Natural killer cell (primary cell): ENCODE measurements at regions not wholly inside any gene's neighbourhood (a gene's known extent, or its start where the extent isn't known, plus 50 kb on each side); places are given as distances from the start of the nearest gene placed in this dataset.

Experiments used
- ATAC-seq, 3 donors: fragments of 150-1000 bp in 2 of 3; fragments of 200-7000 bp in 1 of 3; cut with Tn5 transposase; 1 replicate in 1 of 3; 2 replicates in 2 of 3; pipeline ENCODE4 v1.10.0; 2021; ENCODE audit warnings: mild to moderate bottlenecking in 2 of 3, moderate library complexity in 2 of 3
- DNase-seq, 2 donors: peaks; one replicate each; pipeline versions ENCODE4 v3.0.0 to v3.0.0-alpha.2; 2013 to 2021; ENCODE audit warnings: mixed read lengths in 1 of 2
- H3K27ac ChIP-seq: one replicate; pipeline ENCODE4 v1.5.1; 2013; ENCODE audit warnings: mild to moderate bottlenecking, low read length
- H3K27me3 ChIP-seq: one replicate; pipeline ENCODE4 v1.6.1; 2013; ENCODE audit warnings: low read length; ENCODE audit not compliant: control insufficient read depth, insufficient read depth
- H3K36me3 ChIP-seq: one replicate; pipeline ENCODE4 v1.6.1; 2013; ENCODE audit warnings: low read length; ENCODE audit not compliant: control insufficient read depth, insufficient read depth
- H3K4me1 ChIP-seq: one replicate; pipeline ENCODE4 v1.6.1; 2013; ENCODE audit warnings: low read length; ENCODE audit not compliant: control insufficient read depth, insufficient read depth
- H3K4me3 ChIP-seq: one replicate; pipeline ENCODE4 v1.5.1; 2013; ENCODE audit warnings: low read length
- H3K9me3 ChIP-seq: one replicate; pipeline ENCODE4 v1.6.1; 2013; ENCODE audit warnings: low read length; ENCODE audit not compliant: control insufficient read depth, insufficient read depth
- H3K27ac Mint-ChIP-seq, 2 donors: one replicate each; pipeline ENCODE4 v1.8.0; 2022; ENCODE audit warnings: mild to moderate bottlenecking in 2 of 2, mixed read lengths in 2 of 2, moderate library complexity in 1 of 2
- H3K27me3 Mint-ChIP-seq, 2 donors: one replicate each; pipeline ENCODE4 v1.8.0; 2022; ENCODE audit warnings: low read depth in 2 of 2, mixed read lengths in 2 of 2
- H3K36me3 Mint-ChIP-seq: one replicate; pipeline ENCODE4 v1.8.0; 2022; ENCODE audit warnings: mixed read lengths
- H3K4me1 Mint-ChIP-seq, 2 donors: one replicate each; pipeline ENCODE4 v1.8.0; 2022; ENCODE audit warnings: mixed read lengths in 2 of 2
- H3K4me3 Mint-ChIP-seq: one replicate; pipeline ENCODE4 v1.8.0; 2022; ENCODE audit warnings: mild to moderate bottlenecking, moderate library complexity, mixed read lengths
- H3K9me3 Mint-ChIP-seq, 2 donors: one replicate each; pipeline ENCODE4 v1.8.0; 2022; ENCODE audit warnings: mixed read lengths in 2 of 2
- CTCF ChIP-seq: fragments of 200-600 bp; IDR thresholded peaks from one replicate; pipeline ENCODE4 v1.8.0; 2022; ENCODE audit warnings: antibody characterized with exemption
- WGBS: methylation state at CpG from one replicate; pipeline ENCODE4 v1.1.7; 2013; ENCODE audit warnings: missing lambda C conversion rate; ENCODE audit not compliant: insufficient coverage; 5-methylcytosine and 5-hydroxymethylcytosine counted together
- intact Hi-C: fragments of 100-400 bp; cut with micrococcal nuclease; formaldehyde crosslinking; loops from one replicate; pipeline ENCODE4 v1.14.2; 2022

GRCh38 chr4:36549252-36549651 lies 267.8 kb downstream of the DTHD1 start:
- ATAC-seq (no peak), DNase-seq (no peak)
- no peaks in the 10 kb centered on the region for H3K4me1 Mint-ChIP-seq
- Histone ChIP-seq H3K27ac (no peak overlapping the region), H3K4me3 (no peak overlapping the region), H3K27me3 (no peaks in the 10 kb centered on the region), H3K9me3 (no peaks in the 10 kb centered on the region), H3K36me3 (no peaks in the 10 kb centered on the region), H3K4me1 (no peaks in the 10 kb centered on the region)
- H3K9me3 Mint-ChIP-seq: peaks cover 0 to 2% of the 10 kb centered on the region in 2 donors
- no peaks in the 10 kb centered on the region for H3K36me3 Mint-ChIP-seq
- H3K27ac Mint-ChIP-seq: no peak overlapping the region
- TF ChIP-seq CTCF: no peak
- H3K4me3 Mint-ChIP-seq: no peak overlapping the region
- intact Hi-C loops: no loop called here
- WGBS: 92% methylated on average over 3 of the region's 3 CpGs
- no peaks in the 10 kb centered on the region for H3K27me3 Mint-ChIP-seq

GRCh38 chr4:36549992-36550391 lies 268.6 kb downstream of the DTHD1 start:
- Mint-ChIP-seq H3K4me3 (no peak overlapping the region), H3K27me3 (no peaks in the 10 kb centered on the region), H3K27ac (no peak overlapping the region), H3K4me1 (no peaks in the 10 kb centered on the region), H3K9me3 (peaks cover 0 to 2% of the 10 kb centered on the region in 2 donors), H3K36me3 (no peaks in the 10 kb centered on the region)
- Histone ChIP-seq H3K27me3 (no peaks in the 10 kb centered on the region), H3K27ac (no peak overlapping the region), H3K36me3 (no peaks in the 10 kb centered on the region), H3K9me3 (no peaks in the 10 kb centered on the region), H3K4me1 (no peaks in the 10 kb centered on the region), H3K4me3 (no peak overlapping the region)
- DNase-seq (no peak), ATAC-seq (no peak)
- intact Hi-C loops: no loop called here
- no peak for TF ChIP-seq CTCF
- no CpG with 5 or more reads among the region's 3 CpGs for WGBS

- Histone ChIP-seq H3K27me3 (no peaks in the 10 kb centered on the region), H3K4me1 (no peaks in the 10 kb centered on the region), H3K27ac (no peak overlapping the region), H3K9me3 (no peaks in the 10 kb centered on the region), H3K4me3 (no peak overlapping the region), H3K36me3 (no peaks in the 10 kb centered on the region)
- ATAC-seq (no peak), DNase-seq (peak in 1 of 2 donors; percentile 19)
- Mint-ChIP-seq H3K4me3 (no peak overlapping the region), H3K27ac (no peak overlapping the region), H3K36me3 (no peaks in the 10 kb centered on the region), H3K27me3 (no peaks in the 10 kb centered on the region), H3K9me3 (no peaks in the 10 kb centered on the region), H3K4me1 (no peaks in the 10 kb centered on the region)
- WGBS: 84% methylated on average over 4 of the region's 4 CpGs
- no peak for TF ChIP-seq CTCF
- intact Hi-C loops: no loop called here
Measured at GRCh38 chr4:36551697-36552214, 270.3 kb downstream of the DTHD1 start.

GRCh38 chr4:36553029-36553428 lies 271.6 kb downstream of the DTHD1 start:
- H3K27me3 ChIP-seq: no peaks in the 10 kb centered on the region
- no peak overlapping the region for H3K27ac ChIP-seq
- TF ChIP-seq CTCF: no peak
- H3K36me3 Mint-ChIP-seq: no peaks in the 10 kb centered on the region
- no peak overlapping the region for H3K27ac Mint-ChIP-seq
- peaks cover 0 to 3% of the 10 kb centered on the region in 2 donors for H3K9me3 Mint-ChIP-seq
- no CpG with 5 or more reads among the region's 1 CpG for WGBS
- no peaks in the 10 kb centered on the region for H3K27me3 Mint-ChIP-seq
- H3K9me3 ChIP-seq: no peaks in the 10 kb centered on the region
- no peaks in the 10 kb centered on the region for H3K4me1 ChIP-seq
- no peak overlapping the region for H3K4me3 ChIP-seq
- intact Hi-C loops: no loop called here
- DNase-seq (no peak), ATAC-seq (no peak)
- no peaks in the 10 kb centered on the region for H3K4me1 Mint-ChIP-seq
- no peak overlapping the region for H3K4me3 Mint-ChIP-seq
- no peaks in the 10 kb centered on the region for H3K36me3 ChIP-seq
